IMR-90 (cell line): ENCODE measurements at regions not wholly inside any gene's neighbourhood (a gene's known extent, or its start where the extent isn't known, plus 50 kb on each side); places are given as distances from the start of the nearest gene placed in this dataset.

Experiments
- ATAC-seq: fragments of 200-7000 bp; cut with Tn5 transposase; 2 replicates; pipeline ENCODE4 v1.9.1; 2020; ENCODE audit warnings: low read depth, mild to moderate bottlenecking, moderate library complexity
- BruUV-seq: library from RNA; stranded (reverse); fragments of 400-500 nt; replicated peaks from 2 replicates; lab custom pipeline; 2021; lab: Mats Ljungman, UMichigan
- CTCF ChIA-PET: fragments of 300-600 bp; formaldehyde crosslinking; extraction: SDS; loops from one replicate; lab custom pipeline; 2021; ENCODE audit warnings: antibody characterized with exemption; lab: Yijun Ruan, JAX
- POLR2A ChIA-PET: fragments of 300-600 bp; sonication (Branson Sonifier 250); formaldehyde crosslinking; loops from one replicate; lab custom pipeline; 2022; ENCODE audit warnings: antibody characterized with exemption; ENCODE audit not compliant: unreplicated experiment; lab: Charles Lee
- DNase-seq: peaks from one replicate; pipeline ENCODE4 v3.0.0; 2013
- H2AFZ ChIP-seq: replicated peaks from 2 replicates; pipeline ENCODE3; 2013; ENCODE audit warnings: low read length, mild to moderate bottlenecking; ENCODE audit not compliant: poor library complexity
- H2AK5ac ChIP-seq: 2 replicates; pipeline ENCODE4 v1.6.1; 2013; ENCODE audit warnings: low read depth, low read length, inconsistent platforms
- H2AK9ac ChIP-seq: replicated peaks from 2 replicates; pipeline ENCODE3; 2013; ENCODE audit warnings: mild to moderate bottlenecking, low read depth, low read length, moderate library complexity; ENCODE audit not compliant: poor library complexity
- H2BK120ac ChIP-seq: 2 replicates; pipeline ENCODE4 v1.6.1; 2013; ENCODE audit warnings: low read depth, low read length, inconsistent platforms
- H2BK15ac ChIP-seq: 3 replicates; pipeline ENCODE4 v1.6.1; 2013; ENCODE audit warnings: low read depth, low read length, inconsistent platforms
- H2BK20ac ChIP-seq: 2 replicates; pipeline ENCODE4 v1.6.1; 2013; ENCODE audit warnings: low read depth, mild to moderate bottlenecking, inconsistent platforms, low read length, moderate library complexity
- H2BK5ac ChIP-seq: 2 replicates; pipeline ENCODE4 v1.6.1; 2013; ENCODE audit warnings: mild to moderate bottlenecking, low read depth, low read length, inconsistent platforms; ENCODE audit not compliant: poor library complexity, severe bottlenecking
- H3K14ac ChIP-seq: replicated peaks from 2 replicates; pipeline ENCODE4 v1.6.1; 2013; ENCODE audit warnings: low read depth, low read length, inconsistent platforms
- H3K18ac ChIP-seq: 2 replicates; pipeline ENCODE4 v1.6.1; 2013; ENCODE audit warnings: low read depth, low read length, control low read depth
- H3K23ac ChIP-seq: 2 replicates; pipeline ENCODE4 v1.6.1; 2013; ENCODE audit warnings: low read depth, low read length, inconsistent platforms
- H3K27ac ChIP-seq: 2 replicates; pipeline ENCODE4 v1.5.1; 2013; ENCODE audit warnings: mild to moderate bottlenecking, control low read depth, low read length; ENCODE audit not compliant: insufficient read depth
- H3K27me3 ChIP-seq: 2 replicates; pipeline ENCODE4 v1.6.1; 2013; ENCODE audit warnings: low read length; ENCODE audit not compliant: control insufficient read depth, insufficient read depth
- H3K36me3 ChIP-seq: 2 replicates; pipeline ENCODE4 v1.6.1; 2013; ENCODE audit warnings: low read length, mixed read lengths; ENCODE audit not compliant: control insufficient read depth, insufficient read depth
- H3K4ac ChIP-seq: 2 replicates; pipeline ENCODE4 v1.6.1; 2013; ENCODE audit warnings: low read depth, low read length, inconsistent platforms
- H3K4me1 ChIP-seq: 2 replicates; pipeline ENCODE4 v1.6.1; 2013; ENCODE audit warnings: low read length, mixed read lengths; ENCODE audit not compliant: control insufficient read depth, insufficient read depth
- H3K4me2 ChIP-seq: 2 replicates; pipeline ENCODE4 v1.6.1; 2013; ENCODE audit warnings: low read depth, mild to moderate bottlenecking, control low read depth, low read length, moderate library complexity
- H3K4me3 ChIP-seq: 2 replicates; pipeline ENCODE4 v1.5.1; 2013; ENCODE audit warnings: low read depth, mild to moderate bottlenecking, control low read depth, low read length, moderate library complexity; ENCODE audit not compliant: insufficient read depth
- H3K56ac ChIP-seq: 2 replicates; pipeline ENCODE4 v1.6.1; 2013; ENCODE audit warnings: low read length, inconsistent platforms; ENCODE audit not compliant: insufficient read depth; ENCODE audit errors: extremely low read depth
- H3K79me1 ChIP-seq, 2 experiments: 2 replicates each; pipeline ENCODE4 v1.6.1; 2013; ENCODE audit warnings: low read length in 2 of 2, inconsistent platforms in 1 of 2, low read depth in 1 of 2
- H3K9ac ChIP-seq: 2 replicates; pipeline ENCODE4 v1.6.1; 2013; ENCODE audit warnings: low read depth, low read length, control low read depth
- H3K9me1 ChIP-seq: 2 replicates; pipeline ENCODE4 v1.6.1; 2013; ENCODE audit warnings: low read length, inconsistent platforms; ENCODE audit not compliant: insufficient read depth
- H3K9me3 ChIP-seq: 2 replicates; pipeline ENCODE4 v1.6.1; 2013; ENCODE audit warnings: low read length; ENCODE audit not compliant: control insufficient read depth, insufficient read depth
- H4K20me1 ChIP-seq: 2 replicates; pipeline ENCODE4 v1.6.1; 2013; ENCODE audit warnings: low read length, inconsistent platforms; ENCODE audit not compliant: insufficient read depth
- H4K5ac ChIP-seq: 2 replicates; pipeline ENCODE4 v1.6.1; 2013; ENCODE audit warnings: mild to moderate bottlenecking, low read depth, low read length, control low read depth
- H4K8ac ChIP-seq, 2 experiments: 2 replicates each; pipeline ENCODE4 v1.6.1; 2013; ENCODE audit warnings: low read depth in 2 of 2, low read length in 2 of 2, control low read depth in 1 of 2, inconsistent platforms in 1 of 2
- H4K91ac ChIP-seq: 2 replicates; pipeline ENCODE4 v1.6.1; 2013; ENCODE audit warnings: low read depth, low read length, inconsistent platforms; ENCODE audit not compliant: insufficient read depth
- BHLHE40 ChIP-seq: fragments of 150-350 bp; IDR thresholded peaks from 2 replicates; pipeline ENCODE4 v1.6.1; 2016; ENCODE audit warnings: mild to moderate bottlenecking, low read depth, low read length
- CEBPB ChIP-seq: IDR thresholded peaks from 2 replicates; pipeline ENCODE4 v1.6.1; 2012; ENCODE audit warnings: low read depth, low read length, improper control_type of control experiment
- ELK1 ChIP-seq: fragments of 150-350 bp; IDR thresholded peaks from 2 replicates; pipeline ENCODE4 v1.6.1; 2016; ENCODE audit warnings: low read depth, mild to moderate bottlenecking, low read length, moderate library complexity, borderline replicate concordance
- SMC3 ChIP-seq: fragments of 150-350 bp; IDR thresholded peaks from 2 replicates; pipeline ENCODE4 v1.6.1; 2016; ENCODE audit warnings: low read depth, mild to moderate bottlenecking, antibody characterized with exemption, low read length, moderate library complexity
- WGBS, 2 experiments: methylation state at CpG; one replicate each; pipeline versions ENCODE4 v1.1.5 to v1.1.7; 2013; ENCODE audit warnings: missing lambda C conversion rate in 2 of 2; ENCODE audit not compliant: insufficient read length in 1 of 2; ENCODE audit errors: extremely low coverage in 2 of 2; 5-methylcytosine and 5-hydroxymethylcytosine counted together
- dilution Hi-C: fragments of 300-500 bp; cut with HindIII; formaldehyde crosslinking; loops from one replicate; pipeline ENCODE4 v1.14.3; 2018; ENCODE audit warnings: low sequenced_read_pairs; ENCODE audit not compliant: unreplicated experiment
- in situ Hi-C: fragments of 300-500 bp; cut with MboI; formaldehyde crosslinking; loops from 3 replicates; pipeline ENCODE4 v1.14.3; 2019; ENCODE audit warnings: low sequenced_read_pairs, inconsistent platforms, mixed read lengths
- intact Hi-C: fragments of 100-400 bp; cut with micrococcal nuclease; formaldehyde crosslinking; loops from 2 replicates; pipeline ENCODE4 v1.10.0; 2022

GRCh38 chr7:25455683-25456251, 227.5 kb upstream of the NPVF start:
- in situ Hi-C loops = no loop called here
- BruUV-seq = no TSS peak
- H3K4ac ChIP-seq = no peak overlapping the region
- WGBS, 2 experiments = 70% methylated on average over 4 of the region's 10 CpGs; no CpG with 5 or more reads in 1 of the 2 experiments
- H4K20me1 ChIP-seq = no peaks in the 10 kb centered on the region
- TF ChIP-seq BHLHE40 = no peak
- TF ChIP-seq CEBPB = no peak
- TF ChIP-seq SMC3 = no peak
- no peak for TF ChIP-seq ELK1
- dilution Hi-C loops = no loop called here
- intact Hi-C loops = no loop called here
- H4K5ac ChIP-seq = no peak overlapping the region
- no peak overlapping the region for H2AK5ac ChIP-seq
- no peak overlapping the region for H3K56ac ChIP-seq
- no peak overlapping the region for H3K4me2 ChIP-seq
- no peak overlapping the region for H2BK5ac ChIP-seq
- no peak overlapping the region for H2BK20ac ChIP-seq
- no peak overlapping the region for H3K27ac ChIP-seq
- no peak overlapping the region for H3K9ac ChIP-seq
- no peaks in the 10 kb centered on the region for H3K9me3 ChIP-seq
- ChIA-PET CTCF (no interaction called here), POLR2A (no interaction called here)
- H3K4me1 ChIP-seq = no peaks in the 10 kb centered on the region
- no peaks in the 10 kb centered on the region for H3K9me1 ChIP-seq
- H3K23ac ChIP-seq = no peak overlapping the region
- no peak for DNase-seq
- H2BK120ac ChIP-seq = no peak overlapping the region
- no peak overlapping the region for H3K4me3 ChIP-seq
- H3K27me3 ChIP-seq = no peaks in the 10 kb centered on the region; the same call in 1 of the 2 replicates
- no peak overlapping the region for H3K18ac ChIP-seq
- peak overlapping the region; percentile 14 for H2AFZ ChIP-seq
- H4K91ac ChIP-seq = no peak overlapping the region
- no peak overlapping the region for H4K8ac ChIP-seq
- H2BK15ac ChIP-seq = no peak overlapping the region
- no peak for ATAC-seq
- H3K14ac ChIP-seq = no peak overlapping the region
- H3K79me1 ChIP-seq = no peaks in the 10 kb centered on the region
- H2AK9ac ChIP-seq = no peak overlapping the region
- H3K36me3 ChIP-seq = no peaks in the 10 kb centered on the region
